ENCODE measurements at regions not wholly inside any gene's neighbourhood (a gene's known extent, or its start where the extent isn't known, plus 50 kb on each side); places are given as distances from the start of the nearest gene placed in this dataset.
"Not testable (repeated sequence)": the region's sequence is repeated elsewhere in the genome, so short reads cannot be mapped to it uniquely, and the experiment has no call there.

- not testable (repeated sequence) for DNase-seq (ENCODE audit: extremely low read depth, low read depth)
Observed at GRCh38 chr7:150045596-150045995, 171.8 kb downstream of the ATP6V0E2 start.

- DNase-seq (ENCODE audit: extremely low read depth, low read depth): not testable (repeated sequence)
Observed at GRCh38 chr7:150046290-150047194, 172.8 kb downstream of the ATP6V0E2 start.

- not testable (repeated sequence) for DNase-seq (ENCODE audit: extremely low read depth, low read depth)
Observed at GRCh38 chr7:150047329-150047728, 173.6 kb downstream of the ATP6V0E2 start.

GRCh38 chr7:150047772-150048171 lies 174.0 kb downstream of the ATP6V0E2 start:
- not testable (repeated sequence) for DNase-seq (ENCODE audit: extremely low read depth, low read depth)

GRCh38 chr7:150048244-150049011 lies 174.7 kb downstream of the ATP6V0E2 start:
- not testable (repeated sequence) for DNase-seq (ENCODE audit: extremely low read depth, low read depth)

- DNase-seq (ENCODE audit: extremely low read depth, low read depth): not testable (repeated sequence)
Observed at GRCh38 chr7:150049012-150049655, 175.4 kb downstream of the ATP6V0E2 start.

GRCh38 chr7:150053396-150053795 lies 179.6 kb downstream of the ATP6V0E2 start:
- DNase-seq (ENCODE audit: extremely low read depth, low read depth): not testable (repeated sequence)

- not testable (repeated sequence) for DNase-seq (ENCODE audit: extremely low read depth, low read depth)
Observed at GRCh38 chr7:150054242-150054641, 180.5 kb downstream of the ATP6V0E2 start.

GRCh38 chr7:150060259-150061221 lies 186.8 kb downstream of the ATP6V0E2 start:
- not testable (repeated sequence) for DNase-seq (ENCODE audit: extremely low read depth, low read depth)

- not testable (repeated sequence) for DNase-seq (ENCODE audit: extremely low read depth, low read depth)
Observed at GRCh38 chr7:150063195-150063594, 189.4 kb downstream of the ATP6V0E2 start.

- DNase-seq (ENCODE audit: extremely low read depth, low read depth): not testable (repeated sequence)
Observed at GRCh38 chr7:150069555-150070313, 196.0 kb downstream of the ATP6V0E2 start.

- not testable (repeated sequence) for DNase-seq (ENCODE audit: extremely low read depth, low read depth)
Observed at GRCh38 chr7:150077543-150077942, 203.8 kb downstream of the ATP6V0E2 start.

- DNase-seq (ENCODE audit: extremely low read depth, low read depth): not testable (repeated sequence)
Observed at GRCh38 chr7:150081865-150082264, 208.1 kb downstream of the ATP6V0E2 start.

- DNase-seq (ENCODE audit: extremely low read depth, low read depth): not testable (repeated sequence)
Observed at GRCh38 chr7:150084724-150085123, 211.0 kb downstream of the ATP6V0E2 start.

GRCh38 chr7:150087478-150087877 lies 213.7 kb downstream of the ATP6V0E2 start:
- DNase-seq (ENCODE audit: extremely low read depth, low read depth): not testable (repeated sequence)

GRCh38 chr7:150089139-150089538 lies 215.4 kb downstream of the ATP6V0E2 start:
- DNase-seq (ENCODE audit: extremely low read depth, low read depth): not testable (repeated sequence)

- DNase-seq (ENCODE audit: extremely low read depth, low read depth): not testable (repeated sequence)
Observed at GRCh38 chr7:150090776-150091175, 217.0 kb downstream of the ATP6V0E2 start.

GRCh38 chr7:150093897-150094296 lies 220.1 kb downstream of the ATP6V0E2 start:
- DNase-seq (ENCODE audit: extremely low read depth, low read depth): not testable (repeated sequence)

Data from NCI-H460 (cell line).